ENCODE measurements at regions not wholly inside any gene's neighbourhood (a gene's known extent, or its start where the extent isn't known, plus 50 kb on each side); places are given as distances from the start of the nearest gene placed in this dataset.
"Not testable (repeated sequence)": the region's sequence is repeated elsewhere in the genome, so short reads cannot be mapped to it uniquely, and the experiment has no call there.

GRCh38 chr9:107809871-107810460 lies 320.4 kb upstream of the KLF4 start:
- DNase-seq (ENCODE audit: low spot score) = no peak

GRCh38 chr9:107807183-107807582 lies 317.6 kb upstream of the KLF4 start:
- no peak for DNase-seq (ENCODE audit: low spot score)

- no peak for DNase-seq (ENCODE audit: low spot score)
Observed at GRCh38 chr9:107805201-107805600, 315.6 kb upstream of the KLF4 start.

GRCh38 chr9:107794259-107794658 lies 304.7 kb upstream of the KLF4 start:
- no peak for DNase-seq (ENCODE audit: low spot score)

- no peak for DNase-seq (ENCODE audit: low spot score)
Observed at GRCh38 chr9:107793541-107793940, 304.0 kb upstream of the KLF4 start.

GRCh38 chr9:107792596-107792995 lies 303.0 kb upstream of the KLF4 start:
- DNase-seq (ENCODE audit: low spot score) = no peak

GRCh38 chr9:107792006-107792405 lies 302.4 kb upstream of the KLF4 start:
- no peak for DNase-seq (ENCODE audit: low spot score)

GRCh38 chr9:107789001-107789700 lies 299.6 kb upstream of the KLF4 start:
- no peak for DNase-seq (ENCODE audit: low spot score)

GRCh38 chr9:107786561-107786960 lies 297.0 kb upstream of the KLF4 start:
- no peak for DNase-seq (ENCODE audit: low spot score)

- peak; percentile 24 for DNase-seq (ENCODE audit: low spot score)
Observed at GRCh38 chr9:107784235-107784958, 294.8 kb upstream of the KLF4 start.

GRCh38 chr9:107782789-107783188 lies 293.2 kb upstream of the KLF4 start:
- DNase-seq (ENCODE audit: low spot score) = no peak

GRCh38 chr9:107782381-107782780 lies 292.8 kb upstream of the KLF4 start:
- DNase-seq (ENCODE audit: low spot score) = no peak

- DNase-seq (ENCODE audit: low spot score) = no peak
Observed at GRCh38 chr9:107780960-107781359, 291.4 kb upstream of the KLF4 start.

GRCh38 chr9:107779731-107780130 lies 290.2 kb upstream of the KLF4 start:
- no peak for DNase-seq (ENCODE audit: low spot score)

GRCh38 chr9:107778661-107779060 lies 289.1 kb upstream of the KLF4 start:
- no peak for DNase-seq (ENCODE audit: low spot score)

- not testable (repeated sequence) for DNase-seq (ENCODE audit: low spot score)
Observed at GRCh38 chr9:107774099-107774498, 284.5 kb upstream of the KLF4 start.

- DNase-seq (ENCODE audit: low spot score) = no peak
Observed at GRCh38 chr9:107772988-107773387, 283.4 kb upstream of the KLF4 start.

- no peak for DNase-seq (ENCODE audit: low spot score)
Observed at GRCh38 chr9:107770716-107771115, 281.1 kb upstream of the KLF4 start.

- no peak for DNase-seq (ENCODE audit: low spot score)
Observed at GRCh38 chr9:107768224-107768623, 278.7 kb upstream of the KLF4 start.

- no peak for DNase-seq (ENCODE audit: low spot score)
Observed at GRCh38 chr9:107767711-107768110, 278.1 kb upstream of the KLF4 start.

- DNase-seq (ENCODE audit: low spot score) = not testable (repeated sequence)
Observed at GRCh38 chr9:107763469-107763868, 273.9 kb upstream of the KLF4 start.

- no peak for DNase-seq (ENCODE audit: low spot score)
Observed at GRCh38 chr9:107761307-107761706, 271.7 kb upstream of the KLF4 start.

Measured in mucosa of gallbladder (tissue), 1 donor.